Activated CD8-positive, alpha-beta T cell treated with anti-CD3 and anti-CD28 coated beads, Interleukin-2, amount 10 ng/mL, durations not matched to agents 7 days and 5 days (primary cell): ENCODE measurements at regions not wholly inside any gene's neighbourhood (a gene's known extent, or its start where the extent isn't known, plus 50 kb on each side); places are given as distances from the start of the nearest gene placed in this dataset.
"Not testable (repeated sequence)": the region's sequence is repeated elsewhere in the genome, so short reads cannot be mapped to it uniquely, and the experiment has no call there.

Source experiments
- ATAC-seq: fragments of 150-1000 bp; cut with Tn5 transposase; one replicate; pipeline ENCODE4 v1.10.0; 2021; ENCODE audit warnings: moderate library complexity
- CTCF ChIA-PET: fragments of 350-600 bp; sonication (Branson Sonifier 250); formaldehyde crosslinking; loops from one replicate; lab custom pipeline; 2021; ENCODE audit warnings: antibody characterized with exemption; lab: Charles Lee
- POLR2A ChIA-PET: fragments of 350-600 bp; sonication (Branson Sonifier 250); formaldehyde crosslinking; loops from one replicate; lab custom pipeline; 2021; ENCODE audit warnings: antibody characterized with exemption; lab: Charles Lee
- DNase-seq: peaks from one replicate; pipeline ENCODE4 v3.0.0-alpha.2; 2020
- H3K27ac Mint-ChIP-seq: one replicate; pipeline ENCODE4 v1.8.0; 2021; ENCODE audit warnings: mild to moderate bottlenecking, mixed read lengths
- H3K27me3 Mint-ChIP-seq: one replicate; pipeline ENCODE4 v1.8.0; 2021; ENCODE audit warnings: low read depth, mixed read lengths
- H3K36me3 Mint-ChIP-seq: one replicate; pipeline ENCODE4 v1.8.0; 2021; ENCODE audit warnings: low read depth, mixed read lengths
- H3K4me1 Mint-ChIP-seq: one replicate; pipeline ENCODE4 v1.8.0; 2021; ENCODE audit warnings: low read depth, mixed read lengths
- H3K4me3 Mint-ChIP-seq: one replicate; pipeline ENCODE4 v1.8.0; 2021; ENCODE audit warnings: mild to moderate bottlenecking, mixed read lengths
- H3K9me3 Mint-ChIP-seq: one replicate; pipeline ENCODE4 v1.8.0; 2022; ENCODE audit warnings: mixed read lengths; ENCODE audit not compliant: insufficient read depth

- DNase-seq (no peak), ATAC-seq (no peak)
- ChIA-PET CTCF (no interaction called here), POLR2A (no interaction called here)
- Mint-ChIP-seq H3K36me3 (no peaks in the 10 kb centered on the region), H3K9me3 (no peaks in the 10 kb centered on the region), H3K27me3 (no peaks in the 10 kb centered on the region), H3K27ac (no peak overlapping the region), H3K4me3 (no peak overlapping the region), H3K4me1 (no peaks in the 10 kb centered on the region)
Measured at GRCh38 chr20:22944062-22944461, 91.0 kb upstream of the SSTR4 start.

- DNase-seq (no peak), ATAC-seq (no peak)
- no peaks in the 10 kb centered on the region for H3K36me3 Mint-ChIP-seq
- H3K27me3 Mint-ChIP-seq: no peaks in the 10 kb centered on the region
- ChIA-PET POLR2A (no interaction called here), CTCF (no interaction called here)
- no peaks in the 10 kb centered on the region for H3K9me3 Mint-ChIP-seq
- no peak overlapping the region for H3K27ac Mint-ChIP-seq
- no peaks in the 10 kb centered on the region for H3K4me1 Mint-ChIP-seq
- no peak overlapping the region for H3K4me3 Mint-ChIP-seq
Measured at GRCh38 chr20:22944936-22945335, 90.2 kb upstream of the SSTR4 start.

- H3K27ac Mint-ChIP-seq: no peak overlapping the region
- POLR2A ChIA-PET: no interaction called here
- no peaks in the 10 kb centered on the region for H3K36me3 Mint-ChIP-seq
- no peaks in the 10 kb centered on the region for H3K4me1 Mint-ChIP-seq
- no peaks in the 10 kb centered on the region for H3K27me3 Mint-ChIP-seq
- no peak for DNase-seq
- no peak for ATAC-seq
- H3K4me3 Mint-ChIP-seq: no peak overlapping the region
- no peaks in the 10 kb centered on the region for H3K9me3 Mint-ChIP-seq
- CTCF ChIA-PET: no interaction called here
Measured at GRCh38 chr20:22946596-22946995, 88.5 kb upstream of the SSTR4 start.

- no peak for DNase-seq
Measured at GRCh38 chr20:22949331-22950109, 85.6 kb upstream of the SSTR4 start.

GRCh38 chr20:22951966-22952365, 83.1 kb upstream of the SSTR4 start:
- H3K4me1 Mint-ChIP-seq: no peaks in the 10 kb centered on the region
- POLR2A ChIA-PET: no interaction called here
- no peaks in the 10 kb centered on the region for H3K27me3 Mint-ChIP-seq
- no peaks in the 10 kb centered on the region for H3K36me3 Mint-ChIP-seq
- DNase-seq (no peak), ATAC-seq (no peak)
- no peak overlapping the region for H3K4me3 Mint-ChIP-seq
- CTCF ChIA-PET: no interaction called here
- no peak overlapping the region for H3K27ac Mint-ChIP-seq
- no peaks in the 10 kb centered on the region for H3K9me3 Mint-ChIP-seq

More at GRCh38 chr20:22949331-22950109, 85.6 kb upstream of the SSTR4 start:
- Mint-ChIP-seq H3K4me1 (no peaks in the 10 kb centered on the region), H3K27me3 (no peaks in the 10 kb centered on the region), H3K27ac (no peak overlapping the region), H3K36me3 (no peaks in the 10 kb centered on the region), H3K9me3 (no peaks in the 10 kb centered on the region), H3K4me3 (no peak overlapping the region)
- POLR2A ChIA-PET: no interaction called here
- CTCF ChIA-PET: no interaction called here
- no peak for ATAC-seq

GRCh38 chr20:22954661-22955060, 80.5 kb upstream of the SSTR4 start:
- H3K9me3 Mint-ChIP-seq: no peaks in the 10 kb centered on the region
- CTCF ChIA-PET: no interaction called here
- POLR2A ChIA-PET: no interaction called here
- H3K4me1 Mint-ChIP-seq: no peaks in the 10 kb centered on the region
- no peaks in the 10 kb centered on the region for H3K27me3 Mint-ChIP-seq
- no peak for ATAC-seq
- no peak overlapping the region for H3K27ac Mint-ChIP-seq
- no peaks in the 10 kb centered on the region for H3K36me3 Mint-ChIP-seq
- DNase-seq: no peak
- no peak overlapping the region for H3K4me3 Mint-ChIP-seq

GRCh38 chr20:22958390-22958789, 76.7 kb upstream of the SSTR4 start:
- Mint-ChIP-seq H3K36me3 (no peaks in the 10 kb centered on the region), H3K9me3 (no peaks in the 10 kb centered on the region), H3K27me3 (no peaks in the 10 kb centered on the region), H3K4me3 (no peak overlapping the region), H3K27ac (no peak overlapping the region), H3K4me1 (no peaks in the 10 kb centered on the region)
- ChIA-PET CTCF (no interaction called here), POLR2A (no interaction called here)
- ATAC-seq (no peak), DNase-seq (no peak)

GRCh38 chr20:22962567-22963439, 72.3 kb upstream of the SSTR4 start:
- ChIA-PET CTCF (no interaction called here), POLR2A (no interaction called here)
- ATAC-seq: no peak
- Mint-ChIP-seq H3K27ac (no peak overlapping the region), H3K27me3 (no peaks in the 10 kb centered on the region), H3K4me1 (no peaks in the 10 kb centered on the region), H3K36me3 (no peaks in the 10 kb centered on the region), H3K4me3 (no peak overlapping the region), H3K9me3 (no peaks in the 10 kb centered on the region)
- DNase-seq: no peak

- Mint-ChIP-seq H3K36me3 (no peaks in the 10 kb centered on the region), H3K27ac (no peak overlapping the region), H3K4me1 (no peaks in the 10 kb centered on the region), H3K4me3 (no peak overlapping the region), H3K9me3 (no peaks in the 10 kb centered on the region), H3K27me3 (no peaks in the 10 kb centered on the region)
- ChIA-PET POLR2A (no interaction called here), CTCF (no interaction called here)
- ATAC-seq: no peak
- no peak for DNase-seq
Measured at GRCh38 chr20:22963581-22963980, 71.5 kb upstream of the SSTR4 start.

- no peak for ATAC-seq
- no peaks in the 10 kb centered on the region for H3K4me1 Mint-ChIP-seq
- peaks cover 7% of the 10 kb centered on the region for H3K27me3 Mint-ChIP-seq
- H3K27ac Mint-ChIP-seq: no peak overlapping the region
- ChIA-PET POLR2A (no interaction called here), CTCF (no interaction called here)
- H3K9me3 Mint-ChIP-seq: no peaks in the 10 kb centered on the region
- no peaks in the 10 kb centered on the region for H3K36me3 Mint-ChIP-seq
- no peak overlapping the region for H3K4me3 Mint-ChIP-seq
- no peak for DNase-seq
Measured at GRCh38 chr20:22966787-22967464, 68.2 kb upstream of the SSTR4 start.

- CTCF ChIA-PET: not testable (repeated sequence)
Measured at GRCh38 chr20:22967706-22968105, 67.4 kb upstream of the SSTR4 start.

GRCh38 chr20:22969031-22969430, 66.1 kb upstream of the SSTR4 start:
- DNase-seq, H3K4me3 Mint-ChIP-seq, H3K4me1 Mint-ChIP-seq, CTCF ChIA-PET, H3K27ac Mint-ChIP-seq, POLR2A ChIA-PET, H3K9me3 Mint-ChIP-seq, H3K36me3 Mint-ChIP-seq, ATAC-seq, H3K27me3 Mint-ChIP-seq: not testable (repeated sequence)

More at GRCh38 chr20:22967706-22968105, 67.4 kb upstream of the SSTR4 start:
- H3K4me3 Mint-ChIP-seq, H3K36me3 Mint-ChIP-seq, H3K27ac Mint-ChIP-seq, H3K9me3 Mint-ChIP-seq, H3K4me1 Mint-ChIP-seq, H3K27me3 Mint-ChIP-seq, POLR2A ChIA-PET, ATAC-seq, DNase-seq: not testable (repeated sequence)
